PC-9 (cell line): ENCODE measurements at regions not wholly inside any gene's neighbourhood (a gene's known extent, or its start where the extent isn't known, plus 50 kb on each side); places are given as distances from the start of the nearest gene placed in this dataset.

Experiments used
- EZH2 ChIP-seq: fragments of 200-600 bp; sonication (generic); IDR thresholded peaks from 2 replicates; pipeline ENCODE4 v1.8.0; 2017; ENCODE audit warnings: antibody characterized with exemption, low read depth
- TF ChIP-seq, protein P1 (sequence below): fragments of 200-600 bp; sonication (generic); conservative IDR thresholded peaks from 2 replicates; pipeline ENCODE4 v1.6.1; 2017; ENCODE audit warnings: mixed run types, antibody characterized with exemption, mild to moderate bottlenecking, moderate library complexity

DNA sequence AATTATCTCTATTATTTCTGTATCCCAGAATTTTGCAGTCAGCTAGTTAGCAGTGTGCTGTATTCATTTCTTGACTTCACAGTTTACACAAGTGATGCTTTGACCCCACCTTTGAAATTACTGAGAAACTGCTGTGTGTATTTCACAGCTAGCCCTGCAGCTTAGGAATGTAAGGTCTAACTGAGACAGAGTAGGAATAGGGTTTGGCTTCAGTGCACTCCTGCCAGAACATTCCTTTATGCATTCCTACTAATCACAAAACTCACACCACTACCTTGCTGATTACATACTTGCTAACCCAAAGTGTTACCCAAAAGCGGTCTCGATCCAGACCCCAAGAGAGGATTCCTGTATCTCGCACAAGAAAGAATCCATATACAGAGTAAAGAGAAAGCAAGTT, 551.8 kb downstream of the CDH9 start:
- TF ChIP-seq EZH2 = no peak
- TF ChIP-seq, protein P1, sequence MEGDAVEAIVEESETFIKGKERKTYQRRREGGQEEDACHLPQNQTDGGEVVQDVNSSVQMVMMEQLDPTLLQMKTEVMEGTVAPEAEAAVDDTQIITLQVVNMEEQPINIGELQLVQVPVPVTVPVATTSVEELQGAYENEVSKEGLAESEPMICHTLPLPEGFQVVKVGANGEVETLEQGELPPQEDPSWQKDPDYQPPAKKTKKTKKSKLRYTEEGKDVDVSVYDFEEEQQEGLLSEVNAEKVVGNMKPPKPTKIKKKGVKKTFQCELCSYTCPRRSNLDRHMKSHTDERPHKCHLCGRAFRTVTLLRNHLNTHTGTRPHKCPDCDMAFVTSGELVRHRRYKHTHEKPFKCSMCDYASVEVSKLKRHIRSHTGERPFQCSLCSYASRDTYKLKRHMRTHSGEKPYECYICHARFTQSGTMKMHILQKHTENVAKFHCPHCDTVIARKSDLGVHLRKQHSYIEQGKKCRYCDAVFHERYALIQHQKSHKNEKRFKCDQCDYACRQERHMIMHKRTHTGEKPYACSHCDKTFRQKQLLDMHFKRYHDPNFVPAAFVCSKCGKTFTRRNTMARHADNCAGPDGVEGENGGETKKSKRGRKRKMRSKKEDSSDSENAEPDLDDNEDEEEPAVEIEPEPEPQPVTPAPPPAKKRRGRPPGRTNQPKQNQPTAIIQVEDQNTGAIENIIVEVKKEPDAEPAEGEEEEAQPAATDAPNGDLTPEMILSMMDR = no peak
